Skeletal muscle tissue (tissue), 3 donors: ENCODE measurements at regions not wholly inside any gene's neighbourhood (a gene's known extent, or its start where the extent isn't known, plus 50 kb on each side); places are given as distances from the start of the nearest gene placed in this dataset.

Experiments used
- H3K27ac ChIP-seq: one replicate; pipeline ENCODE4 v1.7.0; 2013; ENCODE audit warnings: mild to moderate bottlenecking, low read depth, low read length, inconsistent platforms
- H3K27me3 ChIP-seq, 3 donors: one replicate each; pipeline ENCODE4 v1.7.0; 2013; ENCODE audit warnings: low read length in 3 of 3; ENCODE audit not compliant: control insufficient read depth in 3 of 3, insufficient read depth in 3 of 3
- H3K36me3 ChIP-seq, 3 donors: one replicate each; pipeline ENCODE4 v1.7.0; 2013; ENCODE audit warnings: low read length in 3 of 3; ENCODE audit not compliant: control insufficient read depth in 3 of 3, insufficient read depth in 3 of 3
- H3K4me1 ChIP-seq, 3 donors: one replicate each; pipeline ENCODE4 v1.7.0; 2013; ENCODE audit warnings: low read length in 3 of 3, mild to moderate bottlenecking in 3 of 3; ENCODE audit not compliant: control insufficient read depth in 3 of 3, insufficient read depth in 3 of 3
- H3K4me3 ChIP-seq, 3 donors: one replicate each; pipeline ENCODE4 v1.7.0; 2013; ENCODE audit warnings: low read length in 3 of 3
- H3K9ac ChIP-seq, 3 donors: one replicate each; pipeline ENCODE4 v1.7.0; 2013; ENCODE audit warnings: low read length in 3 of 3, mild to moderate bottlenecking in 3 of 3, moderate library complexity in 2 of 3, low read depth in 1 of 3
- H3K9me3 ChIP-seq, 3 donors: one replicate each; pipeline ENCODE4 v1.7.0; 2013; ENCODE audit warnings: low read length in 3 of 3; ENCODE audit not compliant: control insufficient read depth in 3 of 3
- donor health status: Osteomylitis.

DNA sequence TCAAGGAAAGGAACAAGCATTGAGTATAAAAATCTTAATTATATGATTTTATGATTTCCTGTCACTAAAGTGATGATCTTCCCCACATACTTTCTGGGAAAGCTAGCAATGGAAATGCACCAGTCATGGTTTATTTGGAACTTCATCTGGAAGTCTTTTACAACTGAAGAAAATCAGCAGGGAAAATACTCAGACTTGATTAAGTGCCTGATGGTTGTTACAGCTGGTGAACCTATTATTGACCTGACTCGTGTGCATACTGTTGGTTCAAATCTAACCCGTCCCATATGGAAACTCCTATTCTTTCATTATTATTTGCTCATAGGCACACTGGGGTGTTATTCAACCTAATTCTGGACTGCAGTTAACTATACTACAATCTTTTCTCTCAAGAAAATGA is 701.8 kb upstream of the CCDC54 start:
- Histone ChIP-seq H3K4me1 (no peaks in the 10 kb centered on the region), H3K9me3 (no peaks in the 10 kb centered on the region), H3K27me3 (no peaks in the 10 kb centered on the region), H3K36me3 (no peaks in the 10 kb centered on the region), H3K4me3 (no peak overlapping the region), H3K9ac (no peak overlapping the region), H3K27ac (no peak overlapping the region)

GRCh38 chr3:106678657-106679390 is 698.4 kb upstream of the CCDC54 start:
- Histone ChIP-seq H3K27me3 (no peaks in the 10 kb centered on the region), H3K9ac (no peak overlapping the region), H3K9me3 (no peaks in the 10 kb centered on the region), H3K4me1 (no peaks in the 10 kb centered on the region), H3K4me3 (no peak overlapping the region), H3K27ac (no peak overlapping the region), H3K36me3 (no peaks in the 10 kb centered on the region)

GRCh38 chr3:106683953-106684620 is 693.2 kb upstream of the CCDC54 start:
- Histone ChIP-seq H3K4me3 (no peak overlapping the region), H3K9ac (no peak overlapping the region), H3K4me1 (no peaks in the 10 kb centered on the region), H3K9me3 (no peaks in the 10 kb centered on the region), H3K27me3 (no peaks in the 10 kb centered on the region), H3K27ac (no peak overlapping the region), H3K36me3 (no peaks in the 10 kb centered on the region)

DNA sequence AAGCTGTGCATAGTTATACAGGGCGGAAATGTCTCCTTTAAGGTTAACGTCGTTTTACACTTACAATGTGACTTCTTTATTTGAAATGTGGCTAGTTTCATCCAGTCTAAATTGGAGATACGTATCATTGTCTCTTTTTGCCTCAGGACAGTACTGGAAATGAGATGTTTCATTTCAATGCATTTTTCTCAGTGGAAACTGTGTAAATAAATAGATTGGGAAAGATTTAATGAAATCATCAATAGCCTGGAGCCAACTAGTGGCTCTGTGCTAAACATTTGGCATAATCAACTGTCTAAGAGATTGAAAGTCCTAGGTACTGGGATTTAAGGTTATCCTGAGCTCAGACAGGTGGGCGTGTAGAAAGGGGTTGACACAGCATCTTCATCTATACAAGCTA is 691.5 kb upstream of the CCDC54 start:
- no peaks in the 10 kb centered on the region for H3K36me3 ChIP-seq
- H3K27me3 ChIP-seq, result no peaks in the 10 kb centered on the region
- no peaks in the 10 kb centered on the region for H3K9me3 ChIP-seq
- H3K9ac ChIP-seq, result no peak overlapping the region
- H3K27ac ChIP-seq, result no peak overlapping the region
- no peak overlapping the region for H3K4me3 ChIP-seq
- no peaks in the 10 kb centered on the region for H3K4me1 ChIP-seq

- no peaks in the 10 kb centered on the region for H3K9me3 ChIP-seq
These were observed 689.3 kb upstream of the CCDC54 start for GRCh38 chr3:106687905-106688304.

GRCh38 chr3:106688464-106688863 is 688.8 kb upstream of the CCDC54 start:
- no peaks in the 10 kb centered on the region for H3K27me3 ChIP-seq
- H3K4me1 ChIP-seq, result no peaks in the 10 kb centered on the region
- H3K9ac ChIP-seq, result no peak overlapping the region
- no peaks in the 10 kb centered on the region for H3K9me3 ChIP-seq
- H3K36me3 ChIP-seq, result no peaks in the 10 kb centered on the region
- H3K4me3 ChIP-seq, result no peak overlapping the region
- H3K27ac ChIP-seq, result no peak overlapping the region

More at GRCh38 chr3:106687905-106688304, 689.3 kb upstream of the CCDC54 start:
- Histone ChIP-seq H3K27ac (no peak overlapping the region), H3K9ac (no peak overlapping the region), H3K36me3 (no peaks in the 10 kb centered on the region), H3K4me1 (no peaks in the 10 kb centered on the region), H3K27me3 (no peaks in the 10 kb centered on the region), H3K4me3 (no peak overlapping the region)

DNA sequence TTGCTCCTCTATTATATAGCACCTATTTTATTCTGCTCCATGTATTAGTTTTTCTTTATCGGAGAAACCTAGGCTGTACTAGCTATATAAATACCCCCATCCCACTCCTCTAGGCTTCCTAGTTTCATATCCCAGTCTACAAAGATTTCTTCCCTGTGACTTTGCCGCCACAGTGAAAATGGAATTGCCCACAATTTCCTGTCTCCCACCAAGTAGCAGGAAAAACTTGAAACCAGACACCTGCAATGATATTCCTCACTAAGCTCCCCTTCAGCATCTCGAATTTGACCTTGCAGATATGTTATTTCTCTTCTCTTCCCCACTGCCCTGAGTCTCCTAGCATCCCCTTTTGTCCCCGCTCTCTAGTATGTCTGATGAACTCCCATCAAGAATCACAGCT is 685.8 kb upstream of the CCDC54 start:
- no peaks in the 10 kb centered on the region for H3K9me3 ChIP-seq
- H3K27me3 ChIP-seq, result no peaks in the 10 kb centered on the region
- H3K36me3 ChIP-seq, result no peaks in the 10 kb centered on the region
- no peak overlapping the region for H3K27ac ChIP-seq
- no peak overlapping the region for H3K9ac ChIP-seq
- H3K4me3 ChIP-seq, result no peak overlapping the region
- H3K4me1 ChIP-seq, result no peaks in the 10 kb centered on the region

GRCh38 chr3:106692624-106693023 is 684.6 kb upstream of the CCDC54 start:
- H3K9ac ChIP-seq, result no peak overlapping the region
- H3K9me3 ChIP-seq, result no peaks in the 10 kb centered on the region
- H3K36me3 ChIP-seq, result no peaks in the 10 kb centered on the region
- H3K27me3 ChIP-seq, result no peaks in the 10 kb centered on the region
- H3K27ac ChIP-seq, result no peak overlapping the region
- no peaks in the 10 kb centered on the region for H3K4me1 ChIP-seq
- no peak overlapping the region for H3K4me3 ChIP-seq

DNA sequence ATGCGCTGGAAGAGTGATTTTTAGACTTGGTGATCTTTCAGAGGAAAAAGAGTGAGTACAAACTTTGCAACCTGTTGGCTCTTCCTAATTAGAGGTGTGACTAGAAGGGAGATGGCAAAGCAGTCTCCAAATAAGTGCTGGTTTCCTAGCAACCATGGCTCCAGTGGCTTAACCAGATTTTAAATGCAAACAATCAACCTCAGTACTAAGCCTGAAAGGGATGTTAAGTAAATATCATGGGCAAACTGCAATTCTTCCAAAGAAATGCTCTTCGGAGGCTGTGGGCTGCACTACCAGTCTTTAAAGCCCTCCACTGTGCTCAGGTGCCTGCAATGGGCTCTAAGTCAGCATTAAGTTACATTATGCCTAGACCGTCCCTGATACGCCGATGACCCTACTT is 678.1 kb upstream of the CCDC54 start:
- no peak overlapping the region for H3K9ac ChIP-seq
- H3K9me3 ChIP-seq, result no peaks in the 10 kb centered on the region
- no peaks in the 10 kb centered on the region for H3K27me3 ChIP-seq
- no peak overlapping the region for H3K27ac ChIP-seq
- no peaks in the 10 kb centered on the region for H3K36me3 ChIP-seq
- H3K4me1 ChIP-seq, result no peaks in the 10 kb centered on the region
- no peak overlapping the region for H3K4me3 ChIP-seq

- Histone ChIP-seq H3K4me3 (no peak overlapping the region), H3K9me3 (no peaks in the 10 kb centered on the region), H3K9ac (no peak overlapping the region), H3K27ac (no peak overlapping the region), H3K36me3 (no peaks in the 10 kb centered on the region), H3K4me1 (no peaks in the 10 kb centered on the region), H3K27me3 (no peaks in the 10 kb centered on the region)
These were observed 676.3 kb upstream of the CCDC54 start for GRCh38 chr3:106700981-106701380.
